ENCODE measurements at regions not wholly inside any gene's neighbourhood (a gene's known extent, or its start where the extent isn't known, plus 50 kb on each side); places are given as distances from the start of the nearest gene placed in this dataset.
"Not testable (repeated sequence)": the region's sequence is repeated elsewhere in the genome, so short reads cannot be mapped to it uniquely, and the experiment has no call there.

GRCh38 chr16:86067516-86067915 is 168.6 kb downstream of the IRF8 start:
- intact Hi-C loops (cut with DNase I), result no loop called here
- DNase-seq (no peak), ATAC-seq (no peak)

- no peak for DNase-seq
- no peak for ATAC-seq
- intact Hi-C loops (cut with DNase I), result no loop called here
These were observed 169.0 kb downstream of the IRF8 start for GRCh38 chr16:86067936-86068335.

GRCh38 chr16:86068722-86069121 is 169.8 kb downstream of the IRF8 start:
- DNase-seq, result no peak
- no peak for ATAC-seq
- intact Hi-C loops (cut with DNase I), result no loop called here

GRCh38 chr16:86069736-86070298 is 170.9 kb downstream of the IRF8 start:
- ATAC-seq (no peak), DNase-seq (no peak)
- intact Hi-C loops (cut with DNase I), result no loop called here

GRCh38 chr16:86070484-86070883 is 171.5 kb downstream of the IRF8 start:
- DNase-seq, result no peak
- peak in 1 of 2 donors; percentile 33 for ATAC-seq
- intact Hi-C loops (cut with DNase I), result no loop called here

- no peak for DNase-seq
- no peak for ATAC-seq
- intact Hi-C loops (cut with DNase I), result no loop called here
These were observed 172.0 kb downstream of the IRF8 start for GRCh38 chr16:86070971-86071370.

- ATAC-seq, result no peak
- no peak for DNase-seq
- intact Hi-C loops (cut with DNase I), result loop anchor here (2.0 kb wide), 1 partner anchor 447 kb away; no protein-coding TSS in a partner anchor
These were observed 172.8 kb downstream of the IRF8 start for GRCh38 chr16:86071611-86072240.

- peak; percentile 71 for DNase-seq
- peak in 1 of 2 donors; percentile 46 for ATAC-seq
- intact Hi-C loops (cut with DNase I), result loop anchor here (2.0 kb wide), 1 partner anchor 446 kb away; no protein-coding TSS in a partner anchor
These were observed 173.6 kb downstream of the IRF8 start for GRCh38 chr16:86072328-86073102.

GRCh38 chr16:86073103-86073625 is 174.2 kb downstream of the IRF8 start:
- no peak for ATAC-seq
- DNase-seq, result no peak
- intact Hi-C loops (cut with DNase I), result loop anchor here (2.0 kb wide), 1 partner anchor 446 kb away; no protein-coding TSS in a partner anchor

- DNase-seq (no peak), ATAC-seq (no peak)
- intact Hi-C loops (cut with DNase I), result loop anchor here (2.0 kb wide), 1 partner anchor 445 kb away; no protein-coding TSS in a partner anchor
These were observed 175.0 kb downstream of the IRF8 start for GRCh38 chr16:86073763-86074493.

GRCh38 chr16:86074651-86075487 is 175.9 kb downstream of the IRF8 start:
- intact Hi-C loops (cut with DNase I), result no loop called here
- no peak for ATAC-seq
- no peak for DNase-seq

- intact Hi-C loops (cut with DNase I), result no loop called here
- ATAC-seq (no peak), DNase-seq (no peak)
These were observed 176.5 kb downstream of the IRF8 start for GRCh38 chr16:86075488-86075785.

GRCh38 chr16:86075839-86076440 is 177.0 kb downstream of the IRF8 start:
- intact Hi-C loops (cut with DNase I), result no loop called here
- no peak for DNase-seq
- no peak for ATAC-seq

- DNase-seq (no peak), ATAC-seq (no peak)
- intact Hi-C loops (cut with DNase I), result no loop called here
These were observed 177.6 kb downstream of the IRF8 start for GRCh38 chr16:86076606-86077005.

GRCh38 chr16:86077243-86077940 is 178.4 kb downstream of the IRF8 start:
- intact Hi-C loops (cut with DNase I), result no loop called here
- no peak for DNase-seq
- ATAC-seq, result no peak

- intact Hi-C loops (cut with DNase I), result no loop called here
- ATAC-seq, result no peak
- no peak for DNase-seq
These were observed 179.2 kb downstream of the IRF8 start for GRCh38 chr16:86078121-86078600.

GRCh38 chr16:86078711-86079110 is 179.7 kb downstream of the IRF8 start:
- DNase-seq; ATAC-seq; intact Hi-C loops (cut with DNase I): not testable (repeated sequence)
